ENCODE measurements at regions not wholly inside any gene's neighbourhood (a gene's known extent, or its start where the extent isn't known, plus 50 kb on each side); places are given as distances from the start of the nearest gene placed in this dataset.

DNA sequence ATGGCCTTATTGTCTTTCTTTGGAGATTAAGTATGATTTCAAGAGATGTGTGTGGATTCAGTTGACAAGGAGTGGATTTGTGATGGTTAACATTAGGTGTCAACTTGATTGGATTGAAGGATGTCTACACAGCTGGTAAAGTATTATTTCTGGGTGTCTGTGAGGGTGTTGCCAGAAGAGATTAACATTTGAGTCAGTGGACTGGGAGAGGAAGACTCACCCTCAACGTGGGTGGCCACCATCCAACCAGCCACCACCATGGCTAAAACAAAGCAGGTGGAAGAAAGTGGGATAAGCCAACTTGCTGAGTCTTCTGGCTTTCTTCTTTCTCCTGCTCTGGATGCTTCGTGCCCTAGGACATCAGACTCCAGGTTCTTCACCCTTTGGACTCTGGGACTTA lies 76.1 kb downstream of the GPR37 start:
- TF ChIP-seq CTCF (IDR thresholded peaks at IDR 0.05; ENCODE audit: borderline replicate concordance, extremely low read depth, low read length, poor library complexity, severe bottlenecking): no peak
- no peak for TF ChIP-seq EZH2 (IDR thresholded peaks at IDR 0.05; ENCODE audit: borderline replicate concordance, low read depth, low read length, severe bottlenecking)
